ENCODE measurements at regions not wholly inside any gene's neighbourhood (a gene's known extent, or its start where the extent isn't known, plus 50 kb on each side); places are given as distances from the start of the nearest gene placed in this dataset.

GRCh38 chr5:10118150-10118549, 131.5 kb downstream of the ATPSCKMT start:
- peaks cover 0 to 2% (median 0%) of the 10 kb centered on the region in 4 donors for H3K27me3 ChIP-seq (ENCODE audit: control insufficient read depth in 4 of 4, insufficient read depth in 4 of 4, low read length in 3 of 4)
- no peak for DNase-seq (ENCODE audit: low spot score)
- no peak overlapping the region for H3K27ac ChIP-seq (ENCODE audit: low read depth in 1 of 2, low read length in 2 of 2)
- H3K4me1 ChIP-seq (ENCODE audit: control insufficient read depth in 4 of 4, insufficient read depth in 4 of 4, low read length in 3 of 4): no peaks in the 10 kb centered on the region
- H3K4me3 ChIP-seq (ENCODE audit: low read depth in 1 of 3, low read length in 3 of 3): no peak overlapping the region
- no peak for TF ChIP-seq SP1 (IDR thresholded peaks at IDR 0.05)
- no peak for TF ChIP-seq HNF4A (conservative IDR thresholded peaks at IDR 0.05)
- no peak for TF ChIP-seq GABPA (IDR thresholded peaks at IDR 0.05 in 1 of 2, conservative IDR thresholded peaks at IDR 0.05 in 1 of 2)
- TF ChIP-seq EGR1 (IDR thresholded peaks at IDR 0.05; ENCODE audit: low read depth in 2 of 2): no peak
- TF ChIP-seq FOXA1 (IDR thresholded peaks at IDR 0.05): no peak
- no peak for TF ChIP-seq JUND (IDR thresholded peaks at IDR 0.05)
- H3K36me3 ChIP-seq (ENCODE audit: control insufficient read depth in 4 of 4, insufficient read depth in 3 of 4, low read depth in 1 of 4, low read length in 3 of 4): peaks cover 0 to 2% (median 0%) of the 10 kb centered on the region in 4 donors
- H3K9me3 ChIP-seq (ENCODE audit: control insufficient read depth in 4 of 4, low read length in 3 of 4): peaks cover 0 to 3% (median 0%) of the 10 kb centered on the region in 4 donors
- H3K9ac ChIP-seq (ENCODE audit: low read depth in 1 of 2, low read length in 2 of 2): no peak overlapping the region

- no peak for DNase-seq (ENCODE audit: low spot score)
- Histone ChIP-seq H3K4me3 (ENCODE audit: low read depth in 1 of 3, low read length in 3 of 3) (no peak overlapping the region), H3K9me3 (ENCODE audit: control insufficient read depth in 4 of 4, low read length in 3 of 4) (peaks cover 0 to 3% (median 0%) of the 10 kb centered on the region in 4 donors), H3K36me3 (ENCODE audit: control insufficient read depth in 4 of 4, insufficient read depth in 3 of 4, low read depth in 1 of 4, low read length in 3 of 4) (peaks cover 0 to 2% (median 0%) of the 10 kb centered on the region in 4 donors), H3K27ac (ENCODE audit: low read depth in 1 of 2, low read length in 2 of 2) (no peak overlapping the region), H3K4me1 (ENCODE audit: control insufficient read depth in 4 of 4, insufficient read depth in 4 of 4, low read length in 3 of 4) (no peaks in the 10 kb centered on the region), H3K9ac (ENCODE audit: low read depth in 1 of 2, low read length in 2 of 2) (no peak overlapping the region), H3K27me3 (ENCODE audit: control insufficient read depth in 4 of 4, insufficient read depth in 4 of 4, low read length in 3 of 4) (peaks cover 0 to 2% (median 0%) of the 10 kb centered on the region in 4 donors)
- no peak for TF ChIP-seq NR2F2 (IDR thresholded peaks at IDR 0.05)
- no peak for TF ChIP-seq SP1 (IDR thresholded peaks at IDR 0.05)
- no peak for TF ChIP-seq YY1 (IDR thresholded peaks at IDR 0.05)
- TF ChIP-seq REST (IDR thresholded peaks at IDR 0.05): no peak
- no peak for TF ChIP-seq RXRA (IDR thresholded peaks at IDR 0.05)
- TF ChIP-seq HNF4G (IDR thresholded peaks at IDR 0.05): no peak
- no peak for TF ChIP-seq HNF4A (conservative IDR thresholded peaks at IDR 0.05)
- TF ChIP-seq RAD21 (IDR thresholded peaks at IDR 0.05): no peak
- no peak for TF ChIP-seq GABPA (IDR thresholded peaks at IDR 0.05 in 1 of 2, conservative IDR thresholded peaks at IDR 0.05 in 1 of 2)
Observed at GRCh38 chr5:10116594-10116993, 133.1 kb downstream of the ATPSCKMT start.

GRCh38 chr5:10115669-10116068, 134.0 kb downstream of the ATPSCKMT start:
- Histone ChIP-seq H3K27me3 (ENCODE audit: control insufficient read depth in 4 of 4, insufficient read depth in 4 of 4, low read length in 3 of 4) (peaks cover 0 to 2% (median 0%) of the 10 kb centered on the region in 4 donors), H3K36me3 (ENCODE audit: control insufficient read depth in 4 of 4, insufficient read depth in 3 of 4, low read depth in 1 of 4, low read length in 3 of 4) (peaks cover 0 to 2% (median 0%) of the 10 kb centered on the region in 4 donors), H3K4me3 (ENCODE audit: low read depth in 1 of 3, low read length in 3 of 3) (no peak overlapping the region), H3K9me3 (ENCODE audit: control insufficient read depth in 4 of 4, low read length in 3 of 4) (peaks cover 0 to 3% (median 0%) of the 10 kb centered on the region in 4 donors), H3K9ac (ENCODE audit: low read depth in 1 of 2, low read length in 2 of 2) (no peak overlapping the region), H3K27ac (ENCODE audit: low read depth in 1 of 2, low read length in 2 of 2) (no peak overlapping the region), H3K4me1 (ENCODE audit: control insufficient read depth in 4 of 4, insufficient read depth in 4 of 4, low read length in 3 of 4) (no peaks in the 10 kb centered on the region)
- DNase-seq (ENCODE audit: low spot score): no peak
- TF ChIP-seq YY1 (IDR thresholded peaks at IDR 0.05): no peak
- no peak for TF ChIP-seq HNF4G (IDR thresholded peaks at IDR 0.05)
- TF ChIP-seq HNF4A (conservative IDR thresholded peaks at IDR 0.05): no peak
- TF ChIP-seq ATF3 (IDR thresholded peaks at IDR 0.05): no peak
- no peak for TF ChIP-seq ZBTB33 (IDR thresholded peaks at IDR 0.05)
- TF ChIP-seq GABPA (IDR thresholded peaks at IDR 0.05 in 1 of 2, conservative IDR thresholded peaks at IDR 0.05 in 1 of 2): no peak
- no peak for TF ChIP-seq REST (IDR thresholded peaks at IDR 0.05)
- no peak for TF ChIP-seq RXRA (IDR thresholded peaks at IDR 0.05)
- 87% methylated on average over 4 of the region's 4 CpGs for WGBS
